HepG2 (cell line): ENCODE measurements at regions not wholly inside any gene's neighbourhood (a gene's known extent, or its start where the extent isn't known, plus 50 kb on each side); places are given as distances from the start of the nearest gene placed in this dataset.

Experiments used
- ATAC-seq: fragments of 200-7000 bp; cut with Tn5 transposase; 3 replicates; pipeline ENCODE4 v1.9.1; 2020; ENCODE audit warnings: mild to moderate bottlenecking, moderate library complexity
- BruUV-seq: library from RNA; stranded (reverse); fragments of 400-500 nt; replicated peaks from 2 replicates; lab custom pipeline; 2021; lab: Mats Ljungman, UMichigan
- CTCF ChIA-PET: fragments of 300-600 bp; formaldehyde crosslinking; extraction: SDS; loops from one replicate; lab custom pipeline; 2021; ENCODE audit warnings: low total read pairs, inconsistent platforms, low intra/inter-chr PET ratio; lab: Yijun Ruan, JAX
- POLR2A ChIA-PET: fragments of 350-600 bp; sonication (Branson Sonifier 250); formaldehyde crosslinking; loops from one replicate; lab custom pipeline; 2020; ENCODE audit warnings: antibody characterized with exemption, inconsistent platforms; lab: Yijun Ruan, JAX
- DNase-seq: peaks from one replicate; pipeline ENCODE4 v3.0.0-alpha.2; 2015; ENCODE audit warnings: low spot score
- FAIRE-seq: peaks from 3 replicates; lab custom pipeline; 2011; peaks lifted over from hg19 to GRCh38; lab: Jason Lieb, UNC
- H2AFZ ChIP-seq: one replicate; pipeline ENCODE4 v1.6.1; 2011; ENCODE audit warnings: low read length, inconsistent platforms
- H3K27ac ChIP-seq: fragments of 300-600 bp; 3 replicates; pipeline ENCODE4 v1.8.0; 2011; ENCODE audit warnings: mixed run types, mild to moderate bottlenecking, mixed read lengths, low read length, inconsistent platforms; ENCODE audit not compliant: insufficient read depth; ENCODE audit errors: extremely low read length
- H3K27me3 ChIP-seq, 2 experiments: fragments of 200-600 bp in 1 of 2; 2 replicates in 1 of 2; 3 replicates in 1 of 2; pipeline versions ENCODE4 v1.6.0 to v1.8.0; 2011; ENCODE audit warnings: low read length in 2 of 2, mild to moderate bottlenecking in 2 of 2, moderate library complexity in 2 of 2, inconsistent platforms in 1 of 2; ENCODE audit not compliant: insufficient read depth in 2 of 2, control insufficient read depth in 1 of 2
- H3K36me3 ChIP-seq, 2 experiments: fragments of 200-600 bp in 1 of 2; replicated peaks in 1 of 2; 2 replicates in 1 of 2; 3 replicates in 1 of 2; pipeline versions ENCODE4 v1.5.1 to v1.8.0; 2011; ENCODE audit warnings: low read length in 2 of 2, inconsistent platforms in 1 of 2; ENCODE audit not compliant: insufficient read depth in 2 of 2, control insufficient read depth in 1 of 2
- H3K4me1 ChIP-seq: 2 replicates; pipeline ENCODE4 v1.5.1; 2012; ENCODE audit warnings: low read length, inconsistent platforms; ENCODE audit not compliant: insufficient read depth
- H3K4me2 ChIP-seq: 2 replicates; pipeline ENCODE4 v1.6.0; 2011; ENCODE audit warnings: low read depth, low read length, inconsistent platforms
- H3K4me3 ChIP-seq, 3 experiments: fragments of 200-600 bp in 1 of 3; sonication (generic), shearing (Covaris generic) in 1 of 3; replicated peaks in 1 of 3; 2 replicates each; pipeline ENCODE4 v1.5.1; 2011 to 2016; ENCODE audit warnings: low read length in 3 of 3, inconsistent platforms in 2 of 3, low read depth in 2 of 3, mild to moderate bottlenecking in 2 of 3, control low read depth in 1 of 3, mixed read lengths in 1 of 3; ENCODE audit not compliant: insufficient read depth in 1 of 3
- H3K79me2 ChIP-seq: one replicate; pipeline ENCODE4 v1.6.1; 2011; ENCODE audit warnings: low read length, inconsistent platforms; ENCODE audit not compliant: insufficient read depth
- H3K9ac ChIP-seq: 2 replicates; pipeline ENCODE4 v1.6.0; 2011; ENCODE audit warnings: mild to moderate bottlenecking, low read depth, low read length, inconsistent platforms; ENCODE audit not compliant: insufficient read depth
- H3K9me3 ChIP-seq: 2 replicates; pipeline ENCODE4 v1.5.1; 2012; ENCODE audit warnings: mild to moderate bottlenecking, low read length
- H4K20me1 ChIP-seq: 2 replicates; pipeline ENCODE4 v1.6.0; 2011; ENCODE audit warnings: inconsistent platforms, mild to moderate bottlenecking, low read length, moderate library complexity; ENCODE audit not compliant: insufficient read depth
- DMTF1 ChIP-seq: sonication (generic); formaldehyde crosslinking; IDR thresholded peaks from 2 replicates; pipeline ENCODE4 v1.4.0; 2020; ENCODE audit warnings: mild to moderate bottlenecking, missing genetic modification reagents
- JUNB ChIP-seq: sonication (generic); formaldehyde crosslinking; IDR thresholded peaks from 2 replicates; pipeline ENCODE4 v1.8.0; 2022; ENCODE audit warnings: missing genetic modification reagents, mild to moderate bottlenecking, borderline replicate concordance
- NR2F1 ChIP-seq, 2 experiments: fragments of 450-650 bp in 1 of 2; formaldehyde crosslinking in 1 of 2; IDR thresholded peaks; 2 replicates each; pipeline versions ENCODE4 v1.5.0 to v1.6.1; 2016 to 2020; ENCODE audit warnings: mild to moderate bottlenecking in 1 of 2, missing compliant biosample characterization in 1 of 2, missing genetic modification reagents in 1 of 2, moderate library complexity in 1 of 2
- SALL2 ChIP-seq: sonication (generic); formaldehyde crosslinking; IDR thresholded peaks from 2 replicates; pipeline ENCODE4 v1.8.1; 2023; ENCODE audit warnings: mild to moderate bottlenecking, missing genetic modification reagents, inconsistent platforms
- ZNF20 ChIP-seq: sonication (generic); formaldehyde crosslinking; IDR thresholded peaks from 2 replicates; pipeline ENCODE4 v1.4.0; 2020; ENCODE audit warnings: mild to moderate bottlenecking, moderate library complexity, missing genetic modification reagents
- ZNF589 ChIP-seq: sonication (generic); formaldehyde crosslinking; conservative IDR thresholded peaks from 2 replicates; pipeline ENCODE4 v1.8.0; 2022; ENCODE audit warnings: mild to moderate bottlenecking, moderate library complexity, missing genetic modification reagents
- WGBS: methylation state at CpG from one replicate; pipeline ENCODE4 v1.1.6; 2017; ENCODE audit warnings: low lambda C conversion rate; 5-methylcytosine and 5-hydroxymethylcytosine counted together
- in situ Hi-C: cut with HindIII; loops from 2 replicates; pipeline ENCODE4 v1.10.0; 2017; ENCODE audit warnings: low pct_unique_long_range_greater_than_20kb; ENCODE audit not compliant: extremely low pct_ligation_motif_present
- intact Hi-C: fragments of 100-400 bp; cut with micrococcal nuclease; formaldehyde crosslinking; loops from one replicate; pipeline ENCODE4 v1.10.0; 2022; ENCODE audit not compliant: unreplicated experiment
- TF ChIP-seq, protein P1 (sequence below): IDR thresholded peaks from 2 replicates; pipeline ENCODE4 v1.6.1; 2016

DNA sequence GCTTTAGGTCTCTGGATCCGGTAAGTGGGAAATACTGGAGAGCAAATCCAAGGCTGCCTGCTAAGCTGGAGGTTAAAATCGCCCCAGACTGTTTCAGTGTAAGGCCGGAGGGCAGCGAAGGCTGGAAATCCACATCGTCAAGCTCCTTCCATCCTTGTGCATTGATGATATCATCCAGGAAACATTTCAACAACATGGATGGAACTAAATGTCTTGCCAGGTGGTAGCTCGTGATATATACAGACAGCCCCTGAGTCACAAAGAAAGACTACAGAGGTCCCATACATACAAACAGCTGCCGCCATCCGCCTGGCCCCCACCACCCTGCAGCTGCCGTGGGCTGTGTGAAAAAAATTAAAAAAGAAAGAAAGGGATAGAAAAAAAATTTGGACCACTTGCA lies 148.9 kb upstream of the RBPJ start:
- Histone ChIP-seq H3K4me3 (no peak overlapping the region), H4K20me1 (no peaks in the 10 kb centered on the region), H3K79me2 (no peaks in the 10 kb centered on the region), H3K4me1 (peaks cover 11% of the 10 kb centered on the region), H3K27ac (no peak overlapping the region), H2AFZ (no peak overlapping the region), H3K27me3 (0 out of 5 replicates have a peak, but pooled peaks cover 0 to 2% of the 10 kb centered on the region in 2 experiments), H3K9ac (no peak overlapping the region), H3K36me3 (no peaks in the 10 kb centered on the region), H3K9me3 (no peaks in the 10 kb centered on the region), H3K4me2 (no peak overlapping the region)
- 59% methylated on average over 9 of the region's 9 CpGs for WGBS
- TF ChIP-seq SALL2 (CRISPR knock-in tag) (no peak), ZNF589 (CRISPR knock-in tag) (no peak), DMTF1 (CRISPR knock-in tag) (no peak), ZNF20 (CRISPR knock-in tag) (no peak), NR2F1 (CRISPR knock-in tag; IDR thresholded peaks at IDR 0.05) (no peak), JUNB (CRISPR knock-in tag) (no peak)
- TF ChIP-seq, protein P1, sequence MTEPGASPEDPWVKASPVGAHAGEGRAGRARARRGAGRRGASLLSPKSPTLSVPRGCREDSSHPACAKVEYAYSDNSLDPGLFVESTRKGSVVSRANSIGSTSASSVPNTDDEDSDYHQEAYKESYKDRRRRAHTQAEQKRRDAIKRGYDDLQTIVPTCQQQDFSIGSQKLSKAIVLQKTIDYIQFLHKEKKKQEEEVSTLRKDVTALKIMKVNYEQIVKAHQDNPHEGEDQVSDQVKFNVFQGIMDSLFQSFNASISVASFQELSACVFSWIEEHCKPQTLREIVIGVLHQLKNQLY (CRISPR knock-in tag), result no peak
- ATAC-seq (no peak), FAIRE-seq (no peak), DNase-seq (no peak)
- BruUV-seq, result no TSS peak
- in situ Hi-C loops, result no loop called here
- ChIA-PET CTCF (no interaction called here), POLR2A (no interaction called here)
- intact Hi-C loops, result no loop called here
